WTC11 (cell line): ENCODE measurements at regions not wholly inside any gene's neighbourhood (a gene's known extent, or its start where the extent isn't known, plus 50 kb on each side); places are given as distances from the start of the nearest gene placed in this dataset.

ENCODE experiments used
- ATAC-seq: fragments of 200-7000 bp; cut with Tn5 transposase; 2 replicates; pipeline ENCODE4 v1.10.0; 2021; ENCODE audit warnings: mild to moderate bottlenecking, moderate library complexity
- CTCF ChIA-PET: fragments of 300-600 bp; sonication (Branson Sonifier 250); formaldehyde crosslinking; loops from one replicate; lab custom pipeline; 2021; ENCODE audit warnings: antibody characterized with exemption; lab: Charles Lee
- POLR2A ChIA-PET: fragments of 350-600 bp; sonication (Branson Sonifier 250); formaldehyde crosslinking; loops from one replicate; lab custom pipeline; 2021; ENCODE audit warnings: antibody characterized with exemption; lab: Charles Lee
- DNase-seq: peaks from one replicate; pipeline ENCODE4 v3.0.0; 2021; ENCODE audit warnings: low spot score
- H3K27ac Mint-ChIP-seq: 2 replicates; pipeline ENCODE4 v1.8.0; 2021; ENCODE audit warnings: mixed read lengths
- H3K27me3 Mint-ChIP-seq: 2 replicates; pipeline ENCODE4 v1.8.0; 2021; ENCODE audit warnings: low read depth, mild to moderate bottlenecking, moderate library complexity, mixed read lengths
- H3K36me3 Mint-ChIP-seq: 2 replicates; pipeline ENCODE4 v1.8.0; 2021; ENCODE audit warnings: mixed read lengths
- H3K4me1 Mint-ChIP-seq: 2 replicates; pipeline ENCODE4 v1.8.0; 2022; ENCODE audit warnings: mixed read lengths
- H3K4me3 Mint-ChIP-seq: 2 replicates; pipeline ENCODE4 v1.8.0; 2021; ENCODE audit warnings: mild to moderate bottlenecking, moderate library complexity, mixed read lengths
- H3K9me3 Mint-ChIP-seq: 2 replicates; pipeline ENCODE4 v1.8.0; 2021; ENCODE audit warnings: mixed read lengths
- E2F1 ChIP-seq: sonication (generic); formaldehyde crosslinking; IDR thresholded peaks from 2 replicates; pipeline ENCODE4 v1.8.0; 2022; ENCODE audit warnings: mild to moderate bottlenecking, missing genetic modification reagents
- ELF4 ChIP-seq: sonication (generic); formaldehyde crosslinking; IDR thresholded peaks from 2 replicates; pipeline ENCODE4 v1.8.1; 2022; ENCODE audit warnings: low read depth, mild to moderate bottlenecking, moderate library complexity, missing genetic modification reagents
- ESRRA ChIP-seq: sonication (generic); formaldehyde crosslinking; IDR thresholded peaks from 2 replicates; pipeline ENCODE4 v1.8.1; 2022; ENCODE audit warnings: mild to moderate bottlenecking, missing genetic modification reagents, borderline replicate concordance
- FOXK1 ChIP-seq: sonication (generic); formaldehyde crosslinking; IDR thresholded peaks from 2 replicates; pipeline ENCODE4 v1.8.0; 2022; ENCODE audit warnings: mild to moderate bottlenecking, moderate library complexity, missing genetic modification reagents
- HMGA2 ChIP-seq: fragments of 250-450 bp; sonication (Bioruptor Pico); IDR thresholded peaks from 2 replicates; pipeline ENCODE4 v1.4.0; 2021; ENCODE audit warnings: mild to moderate bottlenecking, moderate library complexity
- HMGXB4 ChIP-seq: sonication (generic); formaldehyde crosslinking; IDR thresholded peaks from 2 replicates; pipeline ENCODE4 v1.8.1; 2023; ENCODE audit warnings: mild to moderate bottlenecking, moderate library complexity, missing genetic modification reagents
- JAZF1 ChIP-seq: fragments of 250-450 bp; sonication (Bioruptor Pico); IDR thresholded peaks from 2 replicates; pipeline ENCODE4 v1.9.0; 2021; ENCODE audit warnings: moderate library complexity, mild to moderate bottlenecking, inconsistent platforms
- JUN ChIP-seq: sonication (generic); formaldehyde crosslinking; IDR thresholded peaks from 2 replicates; pipeline ENCODE4 v1.8.0; 2023; ENCODE audit warnings: mild to moderate bottlenecking, missing genetic modification reagents
- NFATC4 ChIP-seq: fragments of 250-450 bp; sonication (Bioruptor Pico); IDR thresholded peaks from 2 replicates; pipeline ENCODE4 v1.9.0; 2021; ENCODE audit warnings: mild to moderate bottlenecking
- NR2C2 ChIP-seq: sonication (generic); formaldehyde crosslinking; IDR thresholded peaks from 2 replicates; pipeline ENCODE4 v1.8.0; 2022; ENCODE audit warnings: mild to moderate bottlenecking, missing genetic modification reagents
- OVOL2 ChIP-seq: fragments of 250-450 bp; sonication (Bioruptor Pico); IDR thresholded peaks from 2 replicates; pipeline ENCODE4 v1.9.0; 2021; ENCODE audit warnings: mild to moderate bottlenecking, borderline replicate concordance
- RORB ChIP-seq: fragments of 250-450 bp; sonication (Bioruptor Pico); IDR thresholded peaks from 2 replicates; pipeline ENCODE4 v1.9.0; 2021; ENCODE audit warnings: mild to moderate bottlenecking
- SMAD3 ChIP-seq: sonication (generic); formaldehyde crosslinking; IDR thresholded peaks from 2 replicates; pipeline ENCODE4 v1.8.0; 2022; ENCODE audit warnings: missing genetic modification reagents, mild to moderate bottlenecking, borderline replicate concordance
- SOX15 ChIP-seq: fragments of 250-450 bp; sonication (Bioruptor Pico); IDR thresholded peaks from 2 replicates; pipeline ENCODE4 v1.9.0; 2021; ENCODE audit warnings: mild to moderate bottlenecking
- SP1 ChIP-seq: sonication (generic); formaldehyde crosslinking; conservative IDR thresholded peaks from 2 replicates; pipeline ENCODE4 v1.8.1; 2022; ENCODE audit warnings: missing genetic modification reagents
- TCF7 ChIP-seq: sonication (generic); formaldehyde crosslinking; IDR thresholded peaks from 2 replicates; pipeline ENCODE4 v1.8.0; 2022; ENCODE audit warnings: mild to moderate bottlenecking, low read depth, missing genetic modification reagents, moderate library complexity
- TEAD1 ChIP-seq: sonication (generic); formaldehyde crosslinking; IDR thresholded peaks from 2 replicates; pipeline ENCODE4 v1.8.0; 2022; ENCODE audit warnings: mild to moderate bottlenecking, missing genetic modification reagents
- TEAD4 ChIP-seq: sonication (generic); formaldehyde crosslinking; IDR thresholded peaks from 2 replicates; pipeline ENCODE4 v1.8.0; 2022; ENCODE audit warnings: mild to moderate bottlenecking, missing genetic modification reagents
- TP53 ChIP-seq: sonication (generic); formaldehyde crosslinking; IDR thresholded peaks from 2 replicates; pipeline ENCODE4 v1.8.1; 2023; ENCODE audit warnings: mild to moderate bottlenecking, missing genetic modification reagents
- ZMAT4 ChIP-seq: fragments of 250-450 bp; sonication (Bioruptor Pico); IDR thresholded peaks from 2 replicates; pipeline ENCODE4 v1.9.0; 2021; ENCODE audit warnings: mild to moderate bottlenecking
- ZNF219 ChIP-seq: sonication (generic); formaldehyde crosslinking; IDR thresholded peaks from 2 replicates; pipeline ENCODE4 v1.8.0; 2023; ENCODE audit warnings: missing genetic modification reagents, mild to moderate bottlenecking, borderline replicate concordance
- ZNF671 ChIP-seq: fragments of 250-450 bp; sonication (Bioruptor Pico); IDR thresholded peaks from 2 replicates; pipeline ENCODE4 v1.8.0; 2021; ENCODE audit warnings: mild to moderate bottlenecking
- TF ChIP-seq, protein P1 (sequence below): sonication (generic); formaldehyde crosslinking; IDR thresholded peaks from 2 replicates; pipeline ENCODE4 v1.8.1; 2022; ENCODE audit warnings: missing genetic modification reagents, borderline replicate concordance
- TF ChIP-seq, protein P2 (sequence below): sonication (generic); formaldehyde crosslinking; IDR thresholded peaks from 2 replicates; pipeline ENCODE4 v1.8.1; 2023; ENCODE audit warnings: mild to moderate bottlenecking, missing genetic modification reagents, moderate library complexity
- TF ChIP-seq, protein P3 (sequence below): sonication (generic); formaldehyde crosslinking; IDR thresholded peaks from 2 replicates; pipeline ENCODE4 v1.8.1; 2022; ENCODE audit warnings: mild to moderate bottlenecking, missing genetic modification reagents, moderate library complexity, borderline replicate concordance
- TF ChIP-seq, protein P4 (sequence below): sonication (generic); formaldehyde crosslinking; IDR thresholded peaks from 2 replicates; pipeline ENCODE4 v1.8.0; 2022; ENCODE audit warnings: mild to moderate bottlenecking, missing genetic modification reagents

GRCh38 chr13:44084146-44084545 is 204.4 kb downstream of the LACC1 start:
- ChIA-PET CTCF (interaction anchor here (0.7 kb wide), 1 partner anchor 60 kb away, joined by 3 read pairs; no protein-coding TSS in a partner anchor), POLR2A (no interaction called here)
- no peak for DNase-seq
- Mint-ChIP-seq H3K9me3 (peaks cover 53% of the 10 kb centered on the region), H3K4me1 (peaks cover 9% of the 10 kb centered on the region), H3K4me3 (no peak overlapping the region), H3K27me3 (peaks cover 23% of the 10 kb centered on the region), H3K36me3 (peaks cover 35% of the 10 kb centered on the region), H3K27ac (no peak overlapping the region)
- TF ChIP-seq TEAD1 (CRISPR knock-in tag) (no peak), SP1 (CRISPR knock-in tag) (no peak), OVOL2 (CRISPR knock-in tag) (no peak)
- TF ChIP-seq, protein P1, sequence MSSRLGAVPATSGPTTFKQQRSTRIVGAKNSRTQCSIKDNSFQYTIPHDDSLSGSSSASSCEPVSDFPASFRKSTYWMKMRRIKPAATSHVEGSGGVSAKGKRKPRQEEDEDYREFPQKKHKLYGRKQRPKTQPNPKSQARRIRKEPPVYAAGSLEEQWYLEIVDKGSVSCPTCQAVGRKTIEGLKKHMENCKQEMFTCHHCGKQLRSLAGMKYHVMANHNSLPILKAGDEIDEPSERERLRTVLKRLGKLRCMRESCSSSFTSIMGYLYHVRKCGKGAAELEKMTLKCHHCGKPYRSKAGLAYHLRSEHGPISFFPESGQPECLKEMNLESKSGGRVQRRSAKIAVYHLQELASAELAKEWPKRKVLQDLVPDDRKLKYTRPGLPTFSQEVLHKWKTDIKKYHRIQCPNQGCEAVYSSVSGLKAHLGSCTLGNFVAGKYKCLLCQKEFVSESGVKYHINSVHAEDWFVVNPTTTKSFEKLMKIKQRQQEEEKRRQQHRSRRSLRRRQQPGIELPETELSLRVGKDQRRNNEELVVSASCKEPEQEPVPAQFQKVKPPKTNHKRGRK, result no peak
- TF ChIP-seq, protein P2, sequence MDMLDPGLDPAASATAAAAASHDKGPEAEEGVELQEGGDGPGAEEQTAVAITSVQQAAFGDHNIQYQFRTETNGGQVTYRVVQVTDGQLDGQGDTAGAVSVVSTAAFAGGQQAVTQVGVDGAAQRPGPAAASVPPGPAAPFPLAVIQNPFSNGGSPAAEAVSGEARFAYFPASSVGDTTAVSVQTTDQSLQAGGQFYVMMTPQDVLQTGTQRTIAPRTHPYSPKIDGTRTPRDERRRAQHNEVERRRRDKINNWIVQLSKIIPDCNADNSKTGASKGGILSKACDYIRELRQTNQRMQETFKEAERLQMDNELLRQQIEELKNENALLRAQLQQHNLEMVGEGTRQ (CRISPR knock-in tag), result no peak
- no peak for ATAC-seq

- no peak overlapping the region for H3K4me3 Mint-ChIP-seq
- ChIA-PET CTCF (no interaction called here), POLR2A (no interaction called here)
- TF ChIP-seq NFATC4 (CRISPR knock-in tag) (no peak), JUN (CRISPR knock-in tag) (no peak), ZMAT4 (CRISPR knock-in tag) (no peak), HMGA2 (CRISPR knock-in tag) (no peak), HMGXB4 (CRISPR knock-in tag) (no peak), TCF7 (CRISPR knock-in tag) (no peak), E2F1 (no peak)
- TF ChIP-seq, all 79 proteins: peak for 0
- Mint-ChIP-seq H3K27me3 (peaks cover 7% of the 10 kb centered on the region; the same call in 1 of the 2 replicates), H3K4me1 (no peaks in the 10 kb centered on the region), H3K36me3 (peaks cover 24% of the 10 kb centered on the region), H3K9me3 (peaks cover 49% of the 10 kb centered on the region), H3K27ac (no peak overlapping the region)
- ATAC-seq, result no peak
- DNase-seq, result no peak
Observed at GRCh38 chr13:44086389-44086788, 206.7 kb downstream of the LACC1 start.

DNA sequence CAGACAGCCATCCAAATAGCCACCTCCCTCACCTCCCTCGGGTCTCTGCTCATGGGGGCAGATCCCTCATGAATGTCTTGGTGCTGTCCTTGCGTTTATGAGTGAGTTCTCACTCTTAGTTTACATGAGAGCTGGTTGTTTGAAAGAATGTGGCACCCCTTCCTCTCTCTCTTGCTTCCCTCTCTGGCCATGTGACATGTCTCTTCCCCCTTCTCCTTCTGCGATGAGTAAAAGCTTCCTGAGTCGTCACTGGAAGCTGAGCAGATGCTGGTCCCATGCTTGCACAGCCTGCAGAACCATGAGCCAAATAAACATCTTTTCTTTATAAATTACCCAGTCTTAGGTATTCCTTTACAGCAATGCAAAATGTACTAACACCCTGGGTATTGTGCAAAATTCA is 208.7 kb downstream of the LACC1 start:
- DNase-seq, result no peak
- peaks cover 4% of the 10 kb centered on the region; the same call in 1 of the 2 replicates for H3K27me3 Mint-ChIP-seq
- no peak overlapping the region for H3K27ac Mint-ChIP-seq
- no peak for ATAC-seq
- H3K36me3 Mint-ChIP-seq, result peaks cover 13% of the 10 kb centered on the region
- ChIA-PET CTCF (no interaction called here), POLR2A (no interaction called here)
- peaks cover 44% of the 10 kb centered on the region for H3K9me3 Mint-ChIP-seq
- H3K4me1 Mint-ChIP-seq, result no peaks in the 10 kb centered on the region
- no peak overlapping the region for H3K4me3 Mint-ChIP-seq
- no peak for TF ChIP-seq ESRRA (CRISPR knock-in tag)
- no peak for TF ChIP-seq TEAD4 (CRISPR knock-in tag)
- no peak for TF ChIP-seq NR2C2 (CRISPR knock-in tag)
- no peak for TF ChIP-seq JAZF1 (CRISPR knock-in tag)
- no peak for TF ChIP-seq SMAD3
- no peak for TF ChIP-seq ELF4 (CRISPR knock-in tag)
- TF ChIP-seq, protein P3, sequence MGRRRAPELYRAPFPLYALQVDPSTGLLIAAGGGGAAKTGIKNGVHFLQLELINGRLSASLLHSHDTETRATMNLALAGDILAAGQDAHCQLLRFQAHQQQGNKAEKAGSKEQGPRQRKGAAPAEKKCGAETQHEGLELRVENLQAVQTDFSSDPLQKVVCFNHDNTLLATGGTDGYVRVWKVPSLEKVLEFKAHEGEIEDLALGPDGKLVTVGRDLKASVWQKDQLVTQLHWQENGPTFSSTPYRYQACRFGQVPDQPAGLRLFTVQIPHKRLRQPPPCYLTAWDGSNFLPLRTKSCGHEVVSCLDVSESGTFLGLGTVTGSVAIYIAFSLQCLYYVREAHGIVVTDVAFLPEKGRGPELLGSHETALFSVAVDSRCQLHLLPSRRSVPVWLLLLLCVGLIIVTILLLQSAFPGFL (CRISPR knock-in tag), result no peak
- no peak for TF ChIP-seq SOX15
- no peak for TF ChIP-seq TEAD1 (CRISPR knock-in tag)
- TF ChIP-seq RORB (CRISPR knock-in tag), result no peak
- no peak for TF ChIP-seq ZNF219 (CRISPR knock-in tag)
- TF ChIP-seq ZNF671, result no peak
- TF ChIP-seq, protein P4, sequence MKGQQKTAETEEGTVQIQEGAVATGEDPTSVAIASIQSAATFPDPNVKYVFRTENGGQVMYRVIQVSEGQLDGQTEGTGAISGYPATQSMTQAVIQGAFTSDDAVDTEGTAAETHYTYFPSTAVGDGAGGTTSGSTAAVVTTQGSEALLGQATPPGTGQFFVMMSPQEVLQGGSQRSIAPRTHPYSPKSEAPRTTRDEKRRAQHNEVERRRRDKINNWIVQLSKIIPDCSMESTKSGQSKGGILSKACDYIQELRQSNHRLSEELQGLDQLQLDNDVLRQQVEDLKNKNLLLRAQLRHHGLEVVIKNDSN (CRISPR knock-in tag), result no peak
- no peak for TF ChIP-seq FOXK1 (CRISPR knock-in tag)
- TF ChIP-seq TP53, result no peak
